SK-N-MC (cell line): ENCODE measurements at regions not wholly inside any gene's neighbourhood (a gene's known extent, or its start where the extent isn't known, plus 50 kb on each side); places are given as distances from the start of the nearest gene placed in this dataset.
"Not testable (repeated sequence)": the region's sequence is repeated elsewhere in the genome, so short reads cannot be mapped to it uniquely, and the experiment has no call there.

ENCODE experiments used
- DNase-seq: peaks from one replicate; pipeline ENCODE4 v3.0.0-alpha.2; 2011; ENCODE audit warnings: low read depth, low spot score
- H3K27ac ChIP-seq: fragments of 200-600 bp; sonication (generic); 2 replicates; pipeline ENCODE4 v1.5.1; 2016; ENCODE audit warnings: mixed run types
- H3K36me3 ChIP-seq: fragments of 200-600 bp; sonication (generic); 2 replicates; pipeline ENCODE4 v1.6.1; 2017; ENCODE audit warnings: antibody characterized with exemption, low read length, mixed read lengths; ENCODE audit not compliant: insufficient read depth
- H3K4me3 ChIP-seq: fragments of 200-600 bp; sonication (generic); 2 replicates; pipeline ENCODE4 v1.5.1; 2016
- H3K9ac ChIP-seq: fragments of 200-600 bp; sonication (generic); 2 replicates; pipeline ENCODE4 v1.8.0; 2017; ENCODE audit warnings: mixed run types, mixed read lengths; ENCODE audit not compliant: insufficient read length
- H3K9me3 ChIP-seq: fragments of 200-600 bp; sonication (generic); 2 replicates; pipeline ENCODE4 v1.6.1; 2017; ENCODE audit warnings: low read depth, mild to moderate bottlenecking, antibody characterized with exemption, low read length, moderate library complexity, mixed read lengths
- EZH2 ChIP-seq: fragments of 200-600 bp; sonication (generic); IDR thresholded peaks from one replicate; pipeline ENCODE4 v1.6.1; 2017; ENCODE audit warnings: antibody characterized with exemption
- FOXP2 ChIP-seq: optimal IDR thresholded peaks from 2 replicates; pipeline ENCODE3; 2011; ENCODE audit warnings: mild to moderate bottlenecking, moderate library complexity; ENCODE audit not compliant: insufficient read depth; ENCODE audit errors: extremely low read length, control extremely low read depth
- POLR2AphosphoS5 ChIP-seq: IDR thresholded peaks from 2 replicates; pipeline ENCODE4 v1.6.1; 2012; ENCODE audit warnings: mild to moderate bottlenecking, low read depth, low read length, borderline replicate concordance

DNA sequence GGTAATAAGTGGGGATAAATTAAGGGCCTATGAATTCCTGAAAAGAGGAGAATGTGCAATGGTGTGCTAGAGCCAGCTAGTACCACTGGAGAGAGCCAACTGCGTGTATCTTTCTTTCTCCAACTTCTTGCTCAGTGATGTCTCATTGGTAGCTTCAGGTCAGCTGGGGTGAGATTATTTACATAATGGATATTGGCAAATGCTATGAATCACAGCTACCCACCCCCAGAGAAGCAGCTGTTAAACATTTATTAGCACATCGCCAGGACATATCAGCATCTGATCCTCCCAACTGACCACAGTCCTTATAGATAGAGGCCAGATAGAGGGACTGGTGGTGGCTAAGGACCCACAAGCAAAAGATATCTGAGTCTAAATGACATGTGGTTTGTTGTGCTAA lies 421.3 kb downstream of the ACTL7B start:
- no peak for TF ChIP-seq EZH2
- TF ChIP-seq POLR2AphosphoS5, result no peak
- TF ChIP-seq FOXP2, result no peak
- H3K4me3 ChIP-seq, result no peak overlapping the region

DNA sequence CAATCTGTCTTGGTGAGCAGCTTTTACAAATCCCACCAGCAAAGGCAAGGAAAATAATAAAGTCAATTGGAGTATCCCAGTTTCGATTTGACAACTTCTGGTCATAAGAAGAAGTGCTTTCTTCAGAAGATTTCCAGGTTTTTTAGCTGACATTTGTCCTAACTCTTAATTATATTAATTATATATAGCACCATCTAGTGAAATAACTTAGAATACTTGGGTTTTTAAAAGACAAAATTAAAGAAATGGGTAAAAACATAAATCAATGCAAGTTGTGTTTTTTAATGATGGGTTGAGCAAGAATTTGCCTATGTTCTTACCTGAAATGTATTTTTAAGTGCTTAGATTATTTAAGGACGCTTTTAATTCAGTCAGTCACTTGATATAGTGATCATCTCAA lies 421.8 kb downstream of the ACTL7B start:
- no peaks in the 10 kb centered on the region for H3K36me3 ChIP-seq
- DNase-seq, result no peak
- H3K9me3 ChIP-seq, result no peaks in the 10 kb centered on the region
- H3K27ac ChIP-seq, result no peak overlapping the region
- TF ChIP-seq EZH2 (no peak), FOXP2 (no peak), POLR2AphosphoS5 (no peak)
- H3K4me3 ChIP-seq, result no peak overlapping the region
- no peak overlapping the region for H3K9ac ChIP-seq

More for the DNA sequence above, 421.3 kb downstream of the ACTL7B start:
- no peak for DNase-seq
- no peaks in the 10 kb centered on the region for H3K9me3 ChIP-seq
- H3K27ac ChIP-seq, result no peak overlapping the region
- H3K9ac ChIP-seq, result no peak overlapping the region
- no peaks in the 10 kb centered on the region for H3K36me3 ChIP-seq

DNA sequence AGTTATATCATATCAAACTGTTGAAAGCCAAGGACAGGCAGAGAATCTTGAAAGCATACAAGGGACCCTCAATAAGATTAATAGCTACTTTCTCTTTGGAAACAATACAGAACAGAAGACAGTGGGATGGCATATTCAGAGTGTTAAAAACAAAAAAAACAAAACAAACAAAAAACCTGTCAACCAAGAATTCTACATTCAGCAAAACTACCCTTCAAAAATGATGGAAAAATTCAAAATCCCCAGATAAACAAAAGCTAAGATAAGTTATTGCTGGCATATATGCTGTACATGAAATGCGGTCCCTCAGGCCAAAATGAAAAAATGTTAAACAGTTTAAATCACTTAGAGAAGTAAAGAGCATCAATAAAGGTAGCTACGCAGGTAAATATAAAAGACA lies 425.1 kb downstream of the ACTL7B start:
- Histone ChIP-seq H3K36me3 (no peaks in the 10 kb centered on the region), H3K4me3 (no peak overlapping the region), H3K9ac (no peak overlapping the region), H3K9me3 (no peaks in the 10 kb centered on the region), H3K27ac (no peak overlapping the region)
- no peak for TF ChIP-seq EZH2
- no peak for TF ChIP-seq FOXP2
- no peak for TF ChIP-seq POLR2AphosphoS5
- DNase-seq, result no peak

DNA sequence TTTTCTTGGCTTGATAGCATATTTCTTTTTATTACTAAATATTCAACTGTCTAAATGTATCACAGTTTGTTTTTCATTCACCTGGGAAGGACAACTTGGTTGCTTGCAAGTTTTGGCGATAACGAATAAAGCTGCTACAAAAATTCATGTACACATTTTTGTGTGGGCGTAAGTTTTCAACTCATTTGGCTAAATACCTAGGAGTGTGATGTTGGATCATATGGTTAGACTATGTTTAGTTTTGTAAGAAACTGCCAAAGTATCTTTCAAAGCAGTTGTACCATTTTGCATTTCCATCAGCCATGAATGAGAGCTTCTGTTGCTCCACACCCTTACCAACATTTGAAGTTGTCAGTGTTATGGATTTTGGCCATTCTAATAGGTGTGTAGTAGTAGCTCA lies 428.0 kb downstream of the ACTL7B start:
- Histone ChIP-seq H3K4me3 (no peak overlapping the region), H3K9me3 (no peaks in the 10 kb centered on the region), H3K36me3 (no peaks in the 10 kb centered on the region), H3K27ac (no peak overlapping the region), H3K9ac (no peak overlapping the region)
- DNase-seq, result no peak
- no peak for TF ChIP-seq FOXP2
- no peak for TF ChIP-seq POLR2AphosphoS5

DNA sequence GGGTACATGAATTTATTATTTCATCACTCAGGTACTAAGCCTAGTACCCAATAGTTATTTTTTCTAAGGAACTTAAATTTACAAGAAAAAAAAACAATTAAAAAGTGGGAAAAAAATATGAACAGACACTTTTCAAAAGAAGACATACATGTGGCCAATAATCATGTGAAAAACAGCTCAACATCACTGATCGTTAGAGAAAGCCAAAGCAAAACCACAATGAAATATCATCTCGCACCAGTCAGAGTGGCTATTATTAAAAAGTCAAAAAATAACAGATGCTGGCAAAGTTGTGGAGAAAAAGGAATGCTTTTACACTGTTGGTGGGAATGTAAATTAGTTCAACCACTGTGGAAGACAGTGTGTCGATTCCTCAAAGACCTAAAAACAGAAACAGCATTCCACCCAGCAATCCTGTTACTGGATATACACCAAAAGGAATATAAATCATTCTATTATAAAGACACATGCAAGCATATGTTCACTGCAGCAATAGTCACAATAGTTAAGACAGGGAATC lies 429.3 kb downstream of the ACTL7B start:
- not testable (repeated sequence) for H3K9ac ChIP-seq, H3K27ac ChIP-seq, DNase-seq, H3K4me3 ChIP-seq, H3K9me3 ChIP-seq, H3K36me3 ChIP-seq

DNA sequence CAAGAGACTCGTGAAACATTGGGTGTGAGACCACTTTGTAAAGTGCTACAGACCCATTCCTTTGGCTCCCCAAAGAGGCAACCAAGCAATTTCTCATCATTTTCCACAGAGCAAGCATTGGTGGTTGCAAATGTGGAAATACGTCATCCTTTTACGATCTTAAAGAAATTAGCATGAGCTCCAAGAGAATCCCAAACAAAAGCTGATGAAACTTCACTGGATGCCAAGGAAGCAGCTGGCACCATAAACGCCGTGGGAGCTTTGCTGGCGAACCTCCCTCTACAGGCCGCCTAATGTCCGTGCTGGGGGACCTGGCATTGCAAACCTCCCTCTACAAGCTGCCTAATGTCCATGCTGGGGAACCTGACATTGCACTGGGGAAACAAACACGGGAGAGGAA lies 432.4 kb downstream of the ACTL7B start:
- Histone ChIP-seq H3K27ac (no peak overlapping the region), H3K9me3 (no peaks in the 10 kb centered on the region), H3K9ac (no peak overlapping the region), H3K4me3 (no peak overlapping the region), H3K36me3 (no peaks in the 10 kb centered on the region)
- TF ChIP-seq EZH2 (no peak), FOXP2 (no peak), POLR2AphosphoS5 (no peak)
- no peak for DNase-seq

DNA sequence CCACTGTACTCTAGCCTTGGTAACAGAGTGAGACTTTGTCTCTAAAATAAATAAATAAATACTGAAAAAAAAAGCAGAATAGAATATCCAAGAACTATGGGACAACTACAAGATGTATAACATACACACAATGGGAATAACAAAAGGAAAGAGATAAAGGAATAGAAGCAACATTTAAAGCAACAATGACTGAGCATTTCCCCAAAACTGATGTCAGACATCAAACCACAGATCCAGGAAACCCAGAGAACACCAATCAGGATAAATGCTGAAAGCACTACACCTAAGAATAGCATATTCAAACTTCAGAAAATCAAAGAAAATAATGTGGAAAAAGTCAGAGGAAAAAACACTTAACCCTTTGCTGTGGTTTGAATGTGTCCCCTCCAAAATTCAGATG lies 436.4 kb downstream of the ACTL7B start:
- DNase-seq, result no peak
- Histone ChIP-seq H3K4me3 (no peak overlapping the region), H3K36me3 (no peaks in the 10 kb centered on the region), H3K9ac (no peak overlapping the region), H3K27ac (no peak overlapping the region), H3K9me3 (no peaks in the 10 kb centered on the region)
- no peak for TF ChIP-seq FOXP2

DNA sequence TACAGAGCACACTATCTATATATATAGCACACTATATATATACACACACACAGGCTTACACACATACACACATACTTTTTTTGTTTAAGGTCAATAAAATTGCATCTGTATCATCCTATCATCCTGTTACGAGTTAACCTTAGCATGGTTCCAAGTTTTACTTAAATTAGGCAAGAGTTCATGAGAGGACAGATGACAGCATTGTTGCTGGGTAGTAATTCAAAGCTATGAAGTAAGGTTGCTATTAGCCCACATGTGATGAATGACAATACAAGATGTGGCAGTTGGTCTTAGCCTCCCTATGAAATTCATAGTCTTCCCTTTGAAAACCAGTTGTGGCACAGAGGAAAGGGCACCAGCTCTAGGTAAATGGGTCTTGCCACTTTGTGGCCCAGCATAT lies 438.1 kb downstream of the ACTL7B start:
- no peak overlapping the region for H3K27ac ChIP-seq
- H3K9ac ChIP-seq, result no peak overlapping the region
- no peak overlapping the region for H3K4me3 ChIP-seq
- H3K9me3 ChIP-seq, result no peaks in the 10 kb centered on the region
- no peak for DNase-seq
- TF ChIP-seq FOXP2, result no peak
- TF ChIP-seq EZH2, result no peak
- TF ChIP-seq POLR2AphosphoS5, result no peak
- no peaks in the 10 kb centered on the region for H3K36me3 ChIP-seq

DNA sequence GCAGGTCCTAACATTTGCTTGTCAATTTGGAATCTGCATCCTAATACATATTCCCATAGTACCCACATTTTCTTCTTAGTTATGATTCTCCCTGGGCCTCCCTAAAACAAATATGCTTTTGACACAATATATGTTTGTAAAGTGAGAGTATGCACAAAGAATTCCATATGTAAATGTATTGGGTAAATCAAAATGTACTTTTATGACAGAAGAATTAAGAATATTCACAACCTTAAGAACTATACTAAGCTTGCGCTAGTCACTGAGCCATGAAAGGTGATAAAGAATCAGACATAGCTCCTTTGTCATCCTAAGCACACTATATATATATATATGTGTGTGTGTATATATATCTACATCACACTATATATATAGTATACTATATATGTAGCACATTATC lies 438.5 kb downstream of the ACTL7B start:
- Histone ChIP-seq H3K27ac (no peak overlapping the region), H3K4me3 (no peak overlapping the region), H3K9ac (no peak overlapping the region), H3K36me3 (no peaks in the 10 kb centered on the region), H3K9me3 (no peaks in the 10 kb centered on the region)
- TF ChIP-seq POLR2AphosphoS5 (no peak), EZH2 (no peak), FOXP2 (no peak)
- DNase-seq, result no peak

DNA sequence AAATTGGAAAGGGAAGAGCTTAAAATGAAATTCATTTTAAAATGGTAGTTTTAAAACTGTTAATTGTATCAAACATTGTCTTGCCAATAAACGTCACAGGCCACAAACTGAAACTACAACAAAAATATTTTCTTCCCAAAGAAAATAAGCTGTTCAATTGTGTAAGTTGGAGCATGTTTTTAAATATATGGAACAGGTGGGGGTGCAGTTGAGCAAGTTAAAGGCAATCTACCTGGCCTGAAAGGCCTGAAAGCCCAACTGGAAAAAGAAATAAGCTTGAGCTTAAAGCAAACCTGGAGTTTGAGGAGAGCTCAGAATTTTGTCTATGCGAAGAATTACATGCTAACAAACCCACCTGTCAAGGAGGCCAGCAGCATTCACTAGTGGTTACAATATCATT lies 439.5 kb downstream of the ACTL7B start:
- Histone ChIP-seq H3K36me3 (no peaks in the 10 kb centered on the region), H3K4me3 (no peak overlapping the region), H3K27ac (no peak overlapping the region), H3K9me3 (no peaks in the 10 kb centered on the region), H3K9ac (no peak overlapping the region)
- no peak for DNase-seq
- TF ChIP-seq EZH2 (no peak), POLR2AphosphoS5 (no peak), FOXP2 (no peak)
